IPS-18c (cell line): ENCODE measurements at regions not wholly inside any gene's neighbourhood (a gene's known extent, or its start where the extent isn't known, plus 50 kb on each side); places are given as distances from the start of the nearest gene placed in this dataset.

Source experiments
- H3K4me3 ChIP-seq: 2 replicates; pipeline ENCODE4 v1.7.0; 2013; ENCODE audit warnings: low read depth, mild to moderate bottlenecking, low read length, moderate library complexity; ENCODE audit not compliant: insufficient read depth
- H3K9me3 ChIP-seq: one replicate; pipeline ENCODE4 v1.6.1; 2013; ENCODE audit warnings: mild to moderate bottlenecking, low read length, moderate library complexity; ENCODE audit not compliant: control insufficient read depth, insufficient read depth

- H3K9me3 ChIP-seq, result no peaks in the 10 kb centered on the region
- no peak overlapping the region for H3K4me3 ChIP-seq
Measured at GRCh38 chr2:147515213-147515612, 329.6 kb upstream of the ACVR2A start.

GRCh38 chr2:147512206-147512605 lies 332.6 kb upstream of the ACVR2A start:
- no peaks in the 10 kb centered on the region for H3K9me3 ChIP-seq
- no peak overlapping the region for H3K4me3 ChIP-seq

GRCh38 chr2:147511491-147511948 lies 333.3 kb upstream of the ACVR2A start:
- Histone ChIP-seq H3K4me3 (no peak overlapping the region), H3K9me3 (no peaks in the 10 kb centered on the region)

GRCh38 chr2:147509821-147510220 lies 335.0 kb upstream of the ACVR2A start:
- no peak overlapping the region for H3K4me3 ChIP-seq

GRCh38 chr2:147506889-147507288 lies 337.9 kb upstream of the ACVR2A start:
- no peaks in the 10 kb centered on the region for H3K9me3 ChIP-seq
- no peak overlapping the region for H3K4me3 ChIP-seq

More at GRCh38 chr2:147509821-147510220, 335.0 kb upstream of the ACVR2A start:
- no peaks in the 10 kb centered on the region for H3K9me3 ChIP-seq

GRCh38 chr2:147502711-147503290 lies 342.0 kb upstream of the ACVR2A start:
- H3K4me3 ChIP-seq, result no peak overlapping the region
- no peaks in the 10 kb centered on the region for H3K9me3 ChIP-seq

GRCh38 chr2:147501968-147502367 lies 342.9 kb upstream of the ACVR2A start:
- Histone ChIP-seq H3K4me3 (no peak overlapping the region), H3K9me3 (no peaks in the 10 kb centered on the region)

- Histone ChIP-seq H3K9me3 (no peaks in the 10 kb centered on the region), H3K4me3 (no peak overlapping the region)
Measured at GRCh38 chr2:147500819-147501395, 343.9 kb upstream of the ACVR2A start.

GRCh38 chr2:147500229-147500628 lies 344.6 kb upstream of the ACVR2A start:
- Histone ChIP-seq H3K9me3 (no peaks in the 10 kb centered on the region), H3K4me3 (no peak overlapping the region)

GRCh38 chr2:147499785-147500184 lies 345.0 kb upstream of the ACVR2A start:
- no peak overlapping the region for H3K4me3 ChIP-seq

GRCh38 chr2:147495734-147496133 lies 349.1 kb upstream of the ACVR2A start:
- H3K4me3 ChIP-seq, result no peak overlapping the region
- H3K9me3 ChIP-seq, result no peaks in the 10 kb centered on the region

More at GRCh38 chr2:147499785-147500184, 345.0 kb upstream of the ACVR2A start:
- no peaks in the 10 kb centered on the region for H3K9me3 ChIP-seq

- no peak overlapping the region for H3K4me3 ChIP-seq
- no peaks in the 10 kb centered on the region for H3K9me3 ChIP-seq
Measured at GRCh38 chr2:147492471-147492870, 352.4 kb upstream of the ACVR2A start.

- H3K4me3 ChIP-seq, result no peak overlapping the region
- H3K9me3 ChIP-seq, result no peaks in the 10 kb centered on the region
Measured at GRCh38 chr2:147491506-147491905, 353.3 kb upstream of the ACVR2A start.

- Histone ChIP-seq H3K4me3 (no peak overlapping the region), H3K9me3 (no peaks in the 10 kb centered on the region)
Measured at GRCh38 chr2:147490401-147491261, 354.2 kb upstream of the ACVR2A start.

- no peak overlapping the region for H3K4me3 ChIP-seq
- no peaks in the 10 kb centered on the region for H3K9me3 ChIP-seq
Measured at GRCh38 chr2:147488472-147488871, 356.4 kb upstream of the ACVR2A start.

- Histone ChIP-seq H3K9me3 (no peaks in the 10 kb centered on the region), H3K4me3 (no peak overlapping the region)
Measured at GRCh38 chr2:147487978-147488289, 356.9 kb upstream of the ACVR2A start.

GRCh38 chr2:147487286-147487977 lies 357.4 kb upstream of the ACVR2A start:
- no peaks in the 10 kb centered on the region for H3K9me3 ChIP-seq
- H3K4me3 ChIP-seq, result no peak overlapping the region
